GM21619 (cell line): ENCODE measurements at regions not wholly inside any gene's neighbourhood (a gene's known extent, or its start where the extent isn't known, plus 50 kb on each side); places are given as distances from the start of the nearest gene placed in this dataset.
A peak's percentile ranks its signal among the peaks of the same experiment; 100 is the strongest.

Source experiments
- ATAC-seq: cut with Tn5 transposase; IDR thresholded peaks from one replicate; pipeline ENCODE4 v1.9.1; 2021; ENCODE audit not compliant: unreplicated experiment

DNA sequence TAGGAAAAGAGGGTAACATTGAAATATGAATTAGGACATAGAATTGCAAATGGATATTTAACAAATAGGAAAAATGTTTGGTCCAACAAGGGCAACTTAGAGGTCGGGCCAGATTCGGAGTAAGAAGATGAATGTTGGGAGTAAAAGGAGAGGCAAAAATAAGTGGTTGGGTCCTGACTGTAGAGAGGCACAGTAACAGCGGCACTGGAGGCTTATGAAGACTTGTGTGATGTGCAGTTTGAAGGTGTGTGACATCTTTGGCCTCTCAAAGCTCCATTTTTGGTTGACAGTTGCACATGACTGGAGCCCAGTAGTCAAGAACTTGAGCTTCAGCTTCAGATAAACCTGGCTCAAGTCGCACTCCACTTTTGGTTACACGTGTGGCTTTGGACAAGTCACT lies 109.9 kb upstream of the PAXBP1 start:
- ATAC-seq: no peak

DNA sequence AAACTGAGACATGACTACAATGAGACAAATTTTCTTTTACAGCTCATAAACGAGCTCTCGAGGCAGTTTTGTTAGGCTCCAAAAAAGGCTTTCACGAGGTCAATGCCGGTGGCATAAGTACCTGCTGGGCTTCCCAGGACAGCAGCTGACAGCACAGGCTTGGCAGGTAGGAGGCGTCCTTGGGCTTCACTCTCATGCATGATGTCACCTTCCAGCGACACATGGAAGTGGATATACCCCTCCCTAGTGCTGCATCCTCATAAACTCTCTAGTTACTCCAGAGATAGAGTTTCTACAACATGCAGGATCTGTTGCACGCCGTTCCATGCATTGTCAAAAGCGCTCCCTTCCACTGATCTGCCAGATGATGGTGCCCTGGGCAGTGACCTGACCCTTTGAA lies 112.5 kb upstream of the PAXBP1 start:
- ATAC-seq: no peak

- ATAC-seq: no peak
These were observed 114.8 kb upstream of the PAXBP1 start for GRCh38 chr21:32886339-32886738.

- ATAC-seq: no peak
These were observed 115.5 kb upstream of the PAXBP1 start for GRCh38 chr21:32887026-32887425.

DNA sequence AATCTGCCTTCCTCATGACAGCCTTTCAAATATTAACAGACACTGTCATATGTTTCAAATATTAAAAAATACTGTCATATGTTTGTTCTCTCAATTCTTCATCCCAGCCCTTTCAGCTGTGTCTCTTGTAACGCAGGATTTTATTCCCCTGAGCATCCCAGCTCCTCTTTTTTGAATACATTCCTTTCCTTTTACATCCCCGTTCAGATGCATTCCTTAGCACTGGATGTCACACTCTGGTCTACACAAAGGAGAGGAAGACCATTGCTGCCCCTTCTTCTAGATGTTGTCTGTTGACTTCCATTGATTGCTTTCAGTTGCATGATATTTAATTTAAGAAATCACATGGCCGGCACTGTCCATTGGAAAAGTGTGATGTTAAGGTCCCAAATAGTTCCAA lies 117.4 kb upstream of the PAXBP1 start:
- no peak for ATAC-seq

DNA sequence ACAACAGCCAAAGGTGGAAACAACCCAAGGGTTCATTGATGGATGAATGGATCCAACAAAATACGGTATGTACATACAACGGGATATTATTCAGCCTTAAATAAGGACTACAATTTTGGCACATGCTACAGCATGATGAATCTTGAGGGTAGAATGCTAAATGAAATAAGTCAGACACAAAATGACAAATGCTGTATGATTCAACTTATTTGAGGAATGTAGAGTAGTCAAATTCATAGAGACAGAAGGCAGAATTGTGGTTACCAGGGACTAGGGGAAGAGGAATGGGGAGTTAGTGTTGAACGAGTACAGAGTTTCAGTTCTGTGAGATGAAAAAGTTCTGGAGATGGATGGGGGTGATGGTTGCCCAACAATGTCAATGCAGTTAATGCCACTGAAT lies 118.0 kb upstream of the PAXBP1 start:
- ATAC-seq: no peak

DNA sequence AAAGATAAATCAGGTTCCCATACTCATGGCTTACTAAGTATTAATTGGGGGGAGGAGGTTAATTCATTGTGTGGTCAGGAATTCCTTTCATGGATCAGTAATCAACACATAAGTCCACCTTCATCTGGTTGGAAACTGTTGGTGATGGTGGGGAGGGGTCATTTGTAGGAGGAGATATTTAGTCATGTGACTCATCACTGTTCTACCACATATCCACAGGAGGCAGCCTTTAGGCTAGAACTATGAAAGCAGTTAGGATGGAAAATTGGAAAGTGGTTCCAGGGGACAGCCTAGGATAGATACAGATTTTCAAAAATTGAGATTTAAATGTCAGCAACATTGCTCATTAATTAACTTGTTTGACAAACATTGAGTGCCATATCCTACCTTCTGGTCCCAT lies 122.8 kb upstream of the PAXBP1 start:
- no peak for ATAC-seq

DNA sequence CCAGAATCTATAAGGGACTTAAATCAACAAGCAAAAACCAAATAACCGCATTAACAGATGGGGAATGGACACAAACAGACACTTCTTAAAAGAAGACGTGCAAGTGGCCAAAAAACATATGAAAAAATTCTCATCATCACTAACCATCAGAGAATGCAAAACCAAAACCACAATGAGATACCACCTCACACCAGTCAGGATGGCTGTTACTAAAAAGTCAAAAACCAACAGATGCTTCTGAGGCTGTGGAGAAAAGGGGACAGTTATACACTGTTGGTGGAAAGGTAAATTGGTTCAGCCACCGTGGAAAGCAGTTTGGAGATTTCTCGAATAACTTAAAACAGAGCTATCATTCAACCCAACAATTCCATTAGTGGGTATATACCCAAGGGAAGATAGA lies 124.9 kb upstream of the OLIG2 start:
- ATAC-seq: no peak

GRCh38 chr21:32907521-32907920 lies 118.2 kb upstream of the OLIG2 start:
- no peak for ATAC-seq

DNA sequence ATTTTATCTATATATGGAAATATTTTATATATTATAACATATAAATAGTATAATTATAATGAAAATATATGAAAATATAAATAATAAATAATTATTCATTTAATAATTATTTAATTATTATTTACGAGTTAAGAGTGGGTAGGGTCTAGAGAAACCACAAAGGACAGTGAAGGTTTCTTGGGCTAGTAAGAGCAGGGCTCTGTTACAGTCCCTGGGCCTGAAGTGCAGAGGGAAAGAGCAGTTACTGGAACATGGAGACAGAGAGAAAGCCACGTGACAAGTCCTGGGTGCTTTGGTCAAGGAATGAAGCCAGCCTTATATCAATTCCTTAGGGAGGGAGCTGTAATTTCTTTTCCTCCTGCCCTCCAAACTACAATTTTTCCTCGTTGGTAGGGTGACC lies 117.2 kb upstream of the OLIG2 start:
- ATAC-seq: no peak

DNA sequence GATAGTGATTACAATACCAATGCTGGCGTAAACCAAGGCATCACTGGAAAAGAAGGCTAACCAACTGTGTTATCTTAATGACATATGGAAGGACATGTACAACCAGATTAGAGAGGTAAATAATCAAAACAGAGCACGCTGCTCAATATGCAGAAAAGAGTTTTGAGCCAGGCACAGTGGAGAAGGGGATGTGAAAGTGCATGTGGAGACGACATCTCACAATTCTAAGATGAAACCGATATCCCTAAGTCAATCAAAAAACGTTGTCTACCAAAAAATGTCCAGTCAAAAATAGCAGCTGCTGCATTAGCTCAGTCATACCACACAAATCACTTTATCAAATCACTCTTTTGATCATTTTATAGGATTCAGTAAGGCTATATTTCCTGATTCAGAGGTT lies 116.3 kb upstream of the OLIG2 start:
- no peak for ATAC-seq

- ATAC-seq: no peak
These were observed 111.2 kb upstream of the OLIG2 start for GRCh38 chr21:32914424-32915039.

DNA sequence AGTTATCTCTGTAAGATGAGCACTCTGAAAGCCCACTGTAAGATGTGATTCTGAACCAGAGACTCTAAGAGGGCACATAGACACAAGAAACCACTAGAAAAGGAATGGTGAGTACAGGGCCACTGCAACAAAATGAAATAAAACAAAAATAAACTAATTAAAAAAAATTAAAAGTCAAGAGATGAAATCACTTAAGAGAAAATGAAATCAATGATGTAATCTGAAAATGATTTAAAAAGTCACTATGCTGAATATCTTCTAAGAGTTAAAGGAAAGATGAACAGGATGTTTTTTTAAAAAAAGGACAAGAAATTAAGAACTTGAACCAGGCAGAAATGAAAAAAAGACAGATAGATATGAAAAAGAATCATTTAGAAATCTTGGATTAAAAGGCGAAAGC lies 110.6 kb upstream of the OLIG2 start:
- no peak for ATAC-seq

DNA sequence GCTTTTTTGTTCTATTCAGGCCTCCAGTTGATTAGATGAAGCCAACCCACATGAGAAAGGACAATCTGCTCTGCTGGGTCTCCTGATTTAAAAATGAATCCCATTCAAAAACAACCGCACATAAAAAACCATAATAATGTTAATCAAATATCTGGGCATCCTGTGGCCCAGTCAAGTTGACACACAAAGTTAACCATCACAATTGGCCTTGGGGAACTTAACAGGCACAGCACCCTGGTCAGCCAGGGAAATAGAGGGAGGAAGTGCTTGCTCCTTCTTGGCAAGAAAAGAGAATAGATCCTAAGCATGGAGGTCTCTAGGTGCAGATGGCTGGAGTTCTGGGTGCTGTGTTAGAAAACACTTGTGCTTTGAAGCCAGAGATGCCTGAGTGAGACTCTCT lies 109.6 kb upstream of the OLIG2 start:
- no peak for ATAC-seq

DNA sequence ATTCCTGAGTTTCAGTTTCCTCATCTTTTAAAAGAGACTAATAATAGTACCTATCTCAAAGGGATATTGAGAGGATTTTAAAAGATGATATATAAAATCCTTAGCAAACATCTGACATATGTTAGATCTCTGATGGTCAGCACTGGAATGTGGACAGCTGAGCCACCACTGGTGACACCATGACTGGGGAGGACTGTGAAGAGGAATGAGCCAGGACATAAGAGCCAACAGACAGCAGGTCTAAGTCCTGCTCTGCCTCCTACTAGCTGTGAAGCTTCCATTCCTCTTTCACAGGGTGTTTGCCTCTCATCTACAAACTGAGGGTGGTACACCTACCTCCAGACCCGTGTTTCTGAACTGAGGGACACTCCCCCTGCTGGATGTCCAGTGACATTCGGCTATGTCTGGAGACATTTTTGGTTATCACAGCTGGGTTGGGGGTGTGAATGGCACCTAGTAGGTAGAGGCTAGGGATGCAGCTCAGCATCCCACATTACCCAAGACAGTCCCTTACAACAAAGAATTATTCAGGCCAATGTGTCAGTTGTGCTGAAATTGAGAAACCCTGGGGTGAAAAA lies 109.1 kb upstream of the OLIG2 start:
- ATAC-seq: no peak

DNA sequence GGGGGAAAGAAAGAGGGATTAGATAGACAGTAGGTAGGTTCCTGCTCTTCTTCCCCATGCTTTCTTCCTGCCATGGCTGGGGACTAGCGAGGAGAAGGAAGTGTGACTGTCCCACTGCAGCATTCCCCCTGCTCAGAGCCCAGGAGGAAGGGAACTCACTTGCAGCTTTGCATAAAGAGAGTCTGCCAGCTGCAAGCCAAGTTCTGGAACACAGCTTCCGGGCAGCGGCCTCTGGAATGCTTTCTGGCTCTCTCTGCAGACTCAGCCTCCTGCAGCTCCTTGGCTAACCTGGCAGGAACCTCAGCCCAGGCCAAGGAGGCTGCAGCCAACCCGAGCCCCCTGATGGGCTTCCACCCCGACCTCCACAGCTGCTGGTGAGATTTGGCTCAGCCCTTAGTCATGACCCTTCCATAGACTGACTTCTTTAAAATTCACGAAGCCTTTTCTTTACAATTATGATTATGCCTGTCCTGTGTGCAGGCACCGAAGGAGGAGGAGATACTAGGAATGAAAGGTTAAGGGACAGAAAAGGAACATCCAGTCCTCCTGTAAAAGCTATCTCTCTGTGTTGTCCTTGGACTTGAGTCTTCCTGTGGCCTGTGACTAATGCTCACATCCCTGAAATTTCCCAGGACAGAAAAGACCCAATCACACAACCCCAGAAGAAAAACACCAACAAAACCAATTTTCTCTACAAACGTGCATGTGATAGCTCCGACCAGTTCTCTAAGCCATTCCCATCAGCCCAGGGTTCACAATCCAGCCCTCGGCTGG lies 108.2 kb upstream of the OLIG2 start:
- no peak for ATAC-seq

GRCh38 chr21:32918478-32919120 lies 107.1 kb upstream of the OLIG2 start:
- ATAC-seq: no peak

DNA sequence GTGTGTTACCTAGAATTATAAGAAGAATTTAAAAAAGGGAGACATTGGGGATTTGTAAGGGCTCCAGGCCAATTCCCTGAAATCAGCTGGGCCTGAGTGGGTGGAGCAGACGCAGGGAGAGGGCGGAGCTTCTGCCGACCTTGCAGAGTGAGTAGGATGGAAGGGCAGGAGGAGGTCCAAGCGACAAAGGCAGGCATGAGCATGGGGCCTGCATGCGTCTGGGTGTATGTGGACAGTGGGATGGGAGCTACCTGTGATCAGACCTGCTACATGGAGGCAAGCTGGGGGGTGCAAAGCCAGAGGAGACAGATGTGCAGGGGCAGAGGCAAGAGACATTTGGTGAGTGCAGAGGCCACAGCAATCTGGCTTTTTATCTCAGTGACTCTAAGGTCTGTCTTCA lies 105.3 kb upstream of the OLIG2 start:
- ATAC-seq: no peak

DNA sequence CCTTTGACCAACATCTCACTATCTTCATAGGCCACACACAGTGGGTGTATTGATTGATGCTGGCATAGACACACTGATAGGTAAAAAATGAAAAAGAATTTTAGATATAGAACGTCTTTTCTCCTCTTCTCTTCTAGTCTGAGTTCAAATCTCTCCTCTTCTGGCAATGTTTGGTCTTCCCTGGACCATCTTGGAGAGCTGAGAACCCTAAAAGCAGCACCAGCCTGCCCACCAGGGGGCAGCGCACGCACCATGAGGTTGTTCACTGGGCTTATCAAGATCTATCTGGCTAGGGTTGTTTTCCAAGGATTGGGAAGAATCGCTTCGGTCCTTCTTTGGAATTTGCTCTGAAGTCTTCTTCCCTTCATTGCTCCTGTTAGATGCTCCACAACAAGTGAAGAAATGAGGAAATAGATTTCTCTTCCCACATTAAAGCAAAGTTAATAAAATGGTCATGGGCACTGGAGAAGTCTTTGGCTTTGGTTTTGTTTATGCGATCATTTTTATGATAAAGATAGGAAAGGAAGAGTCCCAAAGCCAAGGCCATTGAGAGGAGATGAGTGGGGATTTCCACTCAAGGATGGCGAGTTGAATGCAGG lies 104.0 kb upstream of the OLIG2 start:
- no peak for ATAC-seq

DNA sequence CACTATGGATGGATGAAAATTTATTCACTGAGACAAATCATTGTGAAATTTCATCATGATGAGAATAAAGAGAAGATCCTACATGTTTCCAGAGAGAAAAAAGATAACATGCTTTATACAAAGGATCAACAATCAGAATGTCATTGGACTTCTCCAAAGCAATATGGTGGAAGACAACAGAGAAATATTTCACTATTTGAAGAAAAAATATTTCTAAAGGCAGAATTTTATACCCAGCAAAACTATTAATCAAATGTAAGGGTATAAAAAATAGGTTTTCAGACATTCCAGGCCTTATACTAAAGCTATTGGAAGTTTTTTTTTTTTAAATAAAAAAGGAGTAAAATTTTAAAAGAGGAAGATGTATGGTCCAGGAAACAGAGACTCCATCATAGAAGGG lies 100.6 kb upstream of the OLIG2 start:
- no peak for ATAC-seq

GRCh38 chr21:32929633-32930038 lies 96.1 kb upstream of the OLIG2 start:
- ATAC-seq: peak; percentile 62

DNA sequence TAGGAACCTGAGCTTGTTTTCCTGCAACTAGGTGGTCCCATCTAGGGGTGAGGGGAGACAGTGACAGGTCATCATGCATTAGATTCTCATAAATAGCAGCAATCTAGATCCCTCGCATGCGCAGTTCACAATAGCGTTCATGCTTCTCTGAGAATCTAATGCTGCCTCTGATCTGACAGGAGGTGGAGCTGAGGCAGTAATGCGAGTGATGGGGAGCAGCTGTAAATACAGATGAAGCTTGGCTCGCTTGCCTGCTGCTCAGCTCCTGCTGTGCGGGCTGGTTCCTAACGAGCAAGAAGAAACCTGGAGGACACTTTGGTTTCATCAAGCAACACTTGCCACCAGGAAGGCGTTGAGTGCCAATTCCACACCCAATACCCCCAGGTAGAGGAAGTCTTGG lies 95.1 kb upstream of the OLIG2 start:
- no peak for ATAC-seq
